Small intestine (tissue), 7 donors: ENCODE measurements at regions not wholly inside any gene's neighbourhood (a gene's known extent, or its start where the extent isn't known, plus 50 kb on each side); places are given as distances from the start of the nearest gene placed in this dataset.

ENCODE experiments used
- DNase-seq, 2 donors: peaks; one replicate each; pipeline versions ENCODE4 v3.0.0 to v3.0.0-alpha.2; 2013
- FAIRE-seq: peaks from 2 replicates; lab custom pipeline; 2012; peaks lifted over from hg19 to GRCh38; lab: Jason Lieb, UNC
- H3K27ac ChIP-seq, 3 donors: one replicate each; pipeline ENCODE4 v1.5.1; 2013; ENCODE audit warnings: low read length in 2 of 3, mild to moderate bottlenecking in 2 of 3, control low read depth in 1 of 3, inconsistent platforms in 1 of 3, low read depth in 1 of 3, moderate library complexity in 1 of 3
- H3K27me3 ChIP-seq, 3 donors: one replicate each; pipeline ENCODE4 v1.6.1; 2013; ENCODE audit warnings: low read length in 3 of 3, inconsistent platforms in 1 of 3; ENCODE audit not compliant: control insufficient read depth in 3 of 3, insufficient read depth in 3 of 3
- H3K36me3 ChIP-seq, 3 donors: one replicate each; pipeline ENCODE4 v1.6.1; 2013; ENCODE audit warnings: low read length in 3 of 3, inconsistent platforms in 1 of 3, low read depth in 1 of 3, mild to moderate bottlenecking in 1 of 3, moderate library complexity in 1 of 3; ENCODE audit not compliant: control insufficient read depth in 3 of 3, insufficient read depth in 2 of 3
- H3K4me1 ChIP-seq, 3 donors: one replicate each; pipeline ENCODE4 v1.6.1; 2013; ENCODE audit warnings: low read length in 2 of 3, inconsistent platforms in 1 of 3, low read depth in 1 of 3, mild to moderate bottlenecking in 1 of 3, moderate library complexity in 1 of 3; ENCODE audit not compliant: control insufficient read depth in 3 of 3, insufficient read depth in 2 of 3
- H3K4me3 ChIP-seq, 3 donors: one replicate each; pipeline ENCODE4 v1.5.1; 2013; ENCODE audit warnings: low read length in 3 of 3, control low read depth in 1 of 3, inconsistent platforms in 1 of 3, low read depth in 1 of 3, mild to moderate bottlenecking in 1 of 3, moderate library complexity in 1 of 3
- H3K9me3 ChIP-seq, 2 donors: one replicate each; pipeline ENCODE4 v1.6.1; 2013; ENCODE audit warnings: low read depth in 1 of 2, low read length in 1 of 2; ENCODE audit not compliant: control insufficient read depth in 2 of 2, insufficient read depth in 1 of 2
- WGBS, 3 donors: extraction: QIAGEN DNeasy Blood & Tissue Kit; methylation state at CpG; one replicate each; pipeline ENCODE4 v1.1.7; 2013; 5-methylcytosine and 5-hydroxymethylcytosine counted together
- donor health status: healthy with polysubstance abuse.
- donor health status: control.
- donor health status: control.
- donor health status: Bipolar disorder and iron deficiency.
- donor health status: healthy.

GRCh38 chr17:33932996-33933395, 322.1 kb upstream of the CCL2 start:
- FAIRE-seq: no peak
- 55 to 65% (median 61%) methylated on average over 2 of the region's 2 CpGs for WGBS, 3 donors
- Histone ChIP-seq H3K27me3 (no peaks in the 10 kb centered on the region), H3K4me3 (no peak overlapping the region), H3K27ac (no peak overlapping the region), H3K9me3 (no peaks in the 10 kb centered on the region), H3K36me3 (no peaks in the 10 kb centered on the region), H3K4me1 (no peaks in the 10 kb centered on the region)
- DNase-seq: no peak

- Histone ChIP-seq H3K36me3 (no peaks in the 10 kb centered on the region), H3K27me3 (no peaks in the 10 kb centered on the region), H3K4me1 (no peaks in the 10 kb centered on the region), H3K4me3 (no peak overlapping the region), H3K27ac (no peak overlapping the region), H3K9me3 (no peaks in the 10 kb centered on the region)
- WGBS, 3 donors: 47 to 60% (median 57%) methylated on average over 5 of the region's 5 CpGs
- DNase-seq (no peak), FAIRE-seq (no peak)
These were observed 321.5 kb upstream of the CCL2 start for GRCh38 chr17:33933576-33933975.

- Histone ChIP-seq H3K4me1 (no peaks in the 10 kb centered on the region), H3K27me3 (no peaks in the 10 kb centered on the region), H3K27ac (no peak overlapping the region), H3K4me3 (no peak overlapping the region), H3K9me3 (no peaks in the 10 kb centered on the region), H3K36me3 (no peaks in the 10 kb centered on the region)
- WGBS, 3 donors: 83 to 91% (median 85%) methylated on average over 1 of the region's 1 CpG
- no peak for DNase-seq
- no peak for FAIRE-seq
These were observed 320.4 kb upstream of the CCL2 start for GRCh38 chr17:33934696-33935095.

GRCh38 chr17:33935822-33936221, 319.3 kb upstream of the CCL2 start:
- DNase-seq: no peak
- Histone ChIP-seq H3K9me3 (no peaks in the 10 kb centered on the region), H3K4me3 (no peak overlapping the region), H3K27me3 (no peaks in the 10 kb centered on the region), H3K27ac (no peak overlapping the region), H3K4me1 (no peaks in the 10 kb centered on the region), H3K36me3 (no peaks in the 10 kb centered on the region)
- FAIRE-seq: no peak
- WGBS, 3 donors: 86 to 90% (median 88%) methylated on average over 4 of the region's 4 CpGs

- FAIRE-seq (no peak), DNase-seq (no peak)
- H3K27me3 ChIP-seq: no peaks in the 10 kb centered on the region
- no peak overlapping the region for H3K4me3 ChIP-seq
- WGBS, 3 donors: 87 to 92% (median 92%) methylated on average over 5 of the region's 5 CpGs
- H3K4me1 ChIP-seq: no peaks in the 10 kb centered on the region
- H3K27ac ChIP-seq: no peak overlapping the region
- H3K36me3 ChIP-seq: no peaks in the 10 kb centered on the region
- no peaks in the 10 kb centered on the region for H3K9me3 ChIP-seq
These were observed 318.3 kb upstream of the CCL2 start for GRCh38 chr17:33936764-33937163.

GRCh38 chr17:33939959-33940358, 315.1 kb upstream of the CCL2 start:
- no peak overlapping the region for H3K27ac ChIP-seq
- H3K27me3 ChIP-seq: no peaks in the 10 kb centered on the region
- DNase-seq (no peak), FAIRE-seq (no peak)
- H3K9me3 ChIP-seq: no peaks in the 10 kb centered on the region
- H3K4me1 ChIP-seq: no peaks in the 10 kb centered on the region
- no peak overlapping the region for H3K4me3 ChIP-seq
- WGBS, 3 donors: 61 to 79% (median 65%) methylated on average over 4 of the region's 4 CpGs
- no peaks in the 10 kb centered on the region for H3K36me3 ChIP-seq

- H3K27me3 ChIP-seq: no peaks in the 10 kb centered on the region
- no peak overlapping the region for H3K4me3 ChIP-seq
- DNase-seq: no peak
- 63 to 71% (median 66%) methylated on average over 7 of the region's 7 CpGs for WGBS, 3 donors
- H3K27ac ChIP-seq: no peak overlapping the region
- no peaks in the 10 kb centered on the region for H3K4me1 ChIP-seq
- no peak for FAIRE-seq
- no peaks in the 10 kb centered on the region for H3K36me3 ChIP-seq
- H3K9me3 ChIP-seq: no peaks in the 10 kb centered on the region
These were observed 314.2 kb upstream of the CCL2 start for GRCh38 chr17:33940769-33941370.

- 69 to 72% (median 72%) methylated on average over 6 of the region's 6 CpGs for WGBS, 3 donors
- H3K36me3 ChIP-seq: no peaks in the 10 kb centered on the region
- no peaks in the 10 kb centered on the region for H3K9me3 ChIP-seq
- no peak overlapping the region for H3K27ac ChIP-seq
- no peak overlapping the region for H3K4me3 ChIP-seq
- no peak for FAIRE-seq
- no peak for DNase-seq
- H3K27me3 ChIP-seq: no peaks in the 10 kb centered on the region
- no peaks in the 10 kb centered on the region for H3K4me1 ChIP-seq
These were observed 313.3 kb upstream of the CCL2 start for GRCh38 chr17:33941744-33942143.

GRCh38 chr17:33942414-33942813, 312.7 kb upstream of the CCL2 start:
- Histone ChIP-seq H3K4me3 (no peak overlapping the region), H3K9me3 (no peaks in the 10 kb centered on the region), H3K4me1 (no peaks in the 10 kb centered on the region), H3K36me3 (no peaks in the 10 kb centered on the region), H3K27ac (no peak overlapping the region), H3K27me3 (no peaks in the 10 kb centered on the region)
- FAIRE-seq: no peak
- 16 to 44% (median 22%) methylated on average over 4 of the region's 4 CpGs for WGBS, 3 donors
- no peak for DNase-seq
